Activated naive CD4-positive, alpha-beta T cell treated with anti-CD3 and anti-CD28 coated beads for 36 hours (primary cell): ENCODE measurements at regions not wholly inside any gene's neighbourhood (a gene's known extent, or its start where the extent isn't known, plus 50 kb on each side); places are given as distances from the start of the nearest gene placed in this dataset.
"Not testable (repeated sequence)": the region's sequence is repeated elsewhere in the genome, so short reads cannot be mapped to it uniquely, and the experiment has no call there.

Source experiments
- CTCF ChIA-PET: fragments of 350-600 bp; sonication (Branson Sonifier 250); formaldehyde crosslinking; loops from one replicate; lab custom pipeline; 2021; ENCODE audit warnings: antibody characterized with exemption; lab: Charles Lee
- DNase-seq: peaks from one replicate; pipeline ENCODE4 v3.0.0-alpha.2; 2020
- H3K27ac Mint-ChIP-seq: one replicate; pipeline ENCODE4 v1.8.0; 2021; ENCODE audit warnings: mild to moderate bottlenecking, mixed read lengths
- H3K27me3 Mint-ChIP-seq: one replicate; pipeline ENCODE4 v1.8.0; 2021; ENCODE audit warnings: low read depth, mixed read lengths
- H3K36me3 Mint-ChIP-seq: one replicate; pipeline ENCODE4 v1.8.0; 2021; ENCODE audit warnings: low read depth, mixed read lengths
- H3K4me1 Mint-ChIP-seq: one replicate; pipeline ENCODE4 v1.8.0; 2021; ENCODE audit warnings: low read depth, mixed read lengths
- H3K4me3 Mint-ChIP-seq: one replicate; pipeline ENCODE4 v1.8.0; 2021; ENCODE audit warnings: mild to moderate bottlenecking, moderate library complexity, mixed read lengths
- H3K9me3 Mint-ChIP-seq: one replicate; pipeline ENCODE4 v1.8.0; 2021; ENCODE audit warnings: mixed read lengths
- intact Hi-C: fragments of 100-400 bp; cut with micrococcal nuclease; formaldehyde crosslinking; loops from one replicate; pipeline ENCODE4 v1.15.1; 2023

GRCh38 chr12:131589966-131590365 lies 120.9 kb upstream of the SFSWAP start:
- Mint-ChIP-seq H3K27me3 (no peaks in the 10 kb centered on the region), H3K27ac (no peak overlapping the region), H3K9me3 (peaks cover 4% of the 10 kb centered on the region), H3K4me3 (no peak overlapping the region), H3K36me3 (no peaks in the 10 kb centered on the region), H3K4me1 (peaks cover 9% of the 10 kb centered on the region)
- DNase-seq, result no peak
- intact Hi-C loops, result no loop called here
- CTCF ChIA-PET, result no interaction called here

GRCh38 chr12:131591136-131591535 lies 119.8 kb upstream of the SFSWAP start:
- intact Hi-C loops, result no loop called here
- peaks cover 9% of the 10 kb centered on the region for H3K4me1 Mint-ChIP-seq
- H3K9me3 Mint-ChIP-seq, result peaks cover 4% of the 10 kb centered on the region
- H3K4me3 Mint-ChIP-seq, result no peak overlapping the region
- H3K27me3 Mint-ChIP-seq, result no peaks in the 10 kb centered on the region
- no peaks in the 10 kb centered on the region for H3K36me3 Mint-ChIP-seq
- CTCF ChIA-PET, result no interaction called here
- no peak for DNase-seq
- H3K27ac Mint-ChIP-seq, result no peak overlapping the region

GRCh38 chr12:131591714-131592709 lies 118.9 kb upstream of the SFSWAP start:
- Mint-ChIP-seq H3K27ac (no peak overlapping the region), H3K36me3 (no peaks in the 10 kb centered on the region), H3K9me3 (peaks cover 4% of the 10 kb centered on the region), H3K4me1 (peaks cover 9% of the 10 kb centered on the region), H3K27me3 (no peaks in the 10 kb centered on the region), H3K4me3 (no peak overlapping the region)
- no peak for DNase-seq
- intact Hi-C loops, result loop anchor here (2.0 kb wide), 1 partner anchor 15 kb away; no protein-coding TSS in a partner anchor
- CTCF ChIA-PET, result no interaction called here

- intact Hi-C loops, result loop anchor here (2.0 kb wide), 1 partner anchor 14 kb away; no protein-coding TSS in a partner anchor
- Mint-ChIP-seq H3K4me3 (no peak overlapping the region), H3K27ac (peak overlapping the region; percentile 43), H3K27me3 (no peaks in the 10 kb centered on the region), H3K36me3 (no peaks in the 10 kb centered on the region), H3K4me1 (peaks cover 9% of the 10 kb centered on the region), H3K9me3 (no peaks in the 10 kb centered on the region)
- CTCF ChIA-PET, result no interaction called here
- peak; percentile 47 for DNase-seq
Observed at GRCh38 chr12:131592972-131593371, 117.9 kb upstream of the SFSWAP start.

- CTCF ChIA-PET, result no interaction called here
- intact Hi-C loops, result loop anchor here (2.0 kb wide), 1 partner anchor 13 kb away; no protein-coding TSS in a partner anchor
- no peaks in the 10 kb centered on the region for H3K36me3 Mint-ChIP-seq
Observed at GRCh38 chr12:131593406-131593805, 117.5 kb upstream of the SFSWAP start.

GRCh38 chr12:131596115-131596514 lies 114.8 kb upstream of the SFSWAP start:
- peaks cover 9% of the 10 kb centered on the region for H3K4me1 Mint-ChIP-seq
- intact Hi-C loops, result no loop called here
- H3K27ac Mint-ChIP-seq, result no peak overlapping the region
- H3K4me3 Mint-ChIP-seq, result no peak overlapping the region
- no peaks in the 10 kb centered on the region for H3K9me3 Mint-ChIP-seq
- CTCF ChIA-PET, result no interaction called here
- no peak for DNase-seq
- no peaks in the 10 kb centered on the region for H3K36me3 Mint-ChIP-seq
- H3K27me3 Mint-ChIP-seq, result no peaks in the 10 kb centered on the region

More at GRCh38 chr12:131593406-131593805, 117.5 kb upstream of the SFSWAP start:
- no peak overlapping the region for H3K27ac Mint-ChIP-seq
- H3K27me3 Mint-ChIP-seq, result no peaks in the 10 kb centered on the region
- H3K4me3 Mint-ChIP-seq, result no peak overlapping the region
- peaks cover 9% of the 10 kb centered on the region for H3K4me1 Mint-ChIP-seq
- no peak for DNase-seq
- no peaks in the 10 kb centered on the region for H3K9me3 Mint-ChIP-seq

- Mint-ChIP-seq H3K9me3 (no peaks in the 10 kb centered on the region), H3K27me3 (no peaks in the 10 kb centered on the region), H3K4me1 (peaks cover 9% of the 10 kb centered on the region), H3K27ac (no peak overlapping the region), H3K4me3 (no peak overlapping the region), H3K36me3 (no peaks in the 10 kb centered on the region)
- no peak for DNase-seq
- CTCF ChIA-PET, result interaction anchor here (0.6 kb wide), 1 partner anchor 304 kb away, joined by 3 read pairs; no protein-coding TSS in a partner anchor
- intact Hi-C loops, result no loop called here
Observed at GRCh38 chr12:131597333-131597732, 113.6 kb upstream of the SFSWAP start.

- Mint-ChIP-seq H3K36me3 (no peaks in the 10 kb centered on the region), H3K4me3 (no peak overlapping the region), H3K9me3 (no peaks in the 10 kb centered on the region), H3K4me1 (peaks cover 13% of the 10 kb centered on the region), H3K27ac (no peak overlapping the region), H3K27me3 (no peaks in the 10 kb centered on the region)
- intact Hi-C loops, result no loop called here
- CTCF ChIA-PET, result no interaction called here
- DNase-seq, result no peak
Observed at GRCh38 chr12:131598717-131599116, 112.2 kb upstream of the SFSWAP start.

- CTCF ChIA-PET, result no interaction called here
- Mint-ChIP-seq H3K4me1 (peaks cover 20% of the 10 kb centered on the region), H3K36me3 (no peaks in the 10 kb centered on the region), H3K9me3 (no peaks in the 10 kb centered on the region), H3K4me3 (no peak overlapping the region), H3K27ac (no peak overlapping the region), H3K27me3 (no peaks in the 10 kb centered on the region)
- DNase-seq, result no peak
- intact Hi-C loops, result no loop called here
Observed at GRCh38 chr12:131599190-131600159, 111.4 kb upstream of the SFSWAP start.

- intact Hi-C loops, result no loop called here
- H3K4me3 Mint-ChIP-seq, result no peak overlapping the region
- H3K4me1 Mint-ChIP-seq, result peaks cover 27% of the 10 kb centered on the region
- DNase-seq, result no peak
- no peaks in the 10 kb centered on the region for H3K9me3 Mint-ChIP-seq
- H3K36me3 Mint-ChIP-seq, result no peaks in the 10 kb centered on the region
- H3K27ac Mint-ChIP-seq, result no peak overlapping the region
- H3K27me3 Mint-ChIP-seq, result no peaks in the 10 kb centered on the region
- CTCF ChIA-PET, result no interaction called here
Observed at GRCh38 chr12:131600160-131600532, 110.7 kb upstream of the SFSWAP start.

GRCh38 chr12:131601499-131601898 lies 109.4 kb upstream of the SFSWAP start:
- H3K27ac Mint-ChIP-seq, H3K36me3 Mint-ChIP-seq, H3K9me3 Mint-ChIP-seq, H3K4me3 Mint-ChIP-seq, DNase-seq, H3K27me3 Mint-ChIP-seq, intact Hi-C loops, CTCF ChIA-PET: not testable (repeated sequence)
- H3K4me1 Mint-ChIP-seq, result peaks cover 40% of the 10 kb centered on the region
